ENCODE measurements at regions not wholly inside any gene's neighbourhood (a gene's known extent, or its start where the extent isn't known, plus 50 kb on each side); places are given as distances from the start of the nearest gene placed in this dataset.

DNA sequence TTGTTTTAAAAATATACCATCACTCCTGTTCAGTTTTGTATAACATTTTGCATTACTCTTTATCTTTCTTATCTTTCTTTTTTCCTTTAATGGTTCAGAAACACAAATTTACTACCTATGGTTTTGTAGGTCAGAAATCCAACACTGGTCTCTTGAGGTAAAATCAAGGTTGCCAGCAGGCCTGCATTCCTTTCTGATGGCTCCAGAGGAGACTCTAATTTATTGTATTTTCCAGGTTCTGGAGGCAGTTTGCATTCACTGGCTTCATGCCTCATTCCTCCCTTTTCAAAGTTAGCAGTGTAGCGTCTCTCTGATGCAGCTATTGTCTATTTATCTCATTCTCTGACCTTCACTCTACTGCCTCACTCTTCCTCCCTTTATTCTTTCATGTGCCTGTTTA, 767.4 kb downstream of the SLITRK6 start:
- FAIRE-seq = no peak

- FAIRE-seq = no peak
These were observed 771.2 kb downstream of the SLITRK6 start for GRCh38 chr13:85028035-85028434.

- FAIRE-seq = no peak
These were observed 780.1 kb downstream of the SLITRK6 start for GRCh38 chr13:85019121-85019520.

DNA sequence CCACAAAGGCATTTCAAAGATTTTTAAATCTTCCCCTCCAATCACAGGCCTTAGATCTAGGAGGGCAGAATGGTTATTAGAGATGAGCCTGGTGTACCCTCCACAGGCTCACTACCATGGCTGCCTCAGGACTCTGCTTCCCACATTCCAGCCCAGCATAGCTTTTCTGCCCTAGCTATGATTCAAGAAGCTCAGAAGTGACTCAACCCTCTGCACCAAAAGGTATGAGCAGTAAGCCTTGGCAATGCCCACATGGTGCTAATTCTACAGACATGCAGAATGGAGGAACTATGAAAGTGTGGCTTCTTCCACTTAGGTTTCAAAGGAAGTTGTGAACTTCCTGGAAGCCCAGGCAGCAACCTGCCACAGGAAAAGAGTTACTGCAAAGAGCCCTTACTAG, 786.2 kb downstream of the SLITRK6 start:
- no peak for FAIRE-seq

DNA sequence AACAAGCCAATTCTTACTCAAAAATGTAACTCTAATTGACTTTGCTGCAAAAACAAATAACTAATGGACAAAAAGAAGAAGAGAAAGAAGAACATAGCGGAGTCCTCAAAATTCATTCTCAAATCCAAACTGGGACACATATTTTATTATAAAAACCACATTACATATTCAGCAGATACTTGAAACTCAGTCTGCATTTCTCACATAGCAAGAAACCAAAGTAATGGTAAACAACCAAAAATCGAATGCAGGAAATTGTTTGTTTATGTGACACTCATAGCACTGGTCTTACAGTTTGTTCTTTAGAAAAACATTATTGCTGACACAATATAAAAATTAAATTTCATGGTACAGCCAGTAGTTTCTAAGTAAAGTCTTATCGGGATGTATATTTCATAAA, 789.8 kb downstream of the SLITRK6 start:
- FAIRE-seq = no peak

GRCh38 chr13:84999252-84999651, 800.0 kb downstream of the SLITRK6 start:
- FAIRE-seq = no peak

DNA sequence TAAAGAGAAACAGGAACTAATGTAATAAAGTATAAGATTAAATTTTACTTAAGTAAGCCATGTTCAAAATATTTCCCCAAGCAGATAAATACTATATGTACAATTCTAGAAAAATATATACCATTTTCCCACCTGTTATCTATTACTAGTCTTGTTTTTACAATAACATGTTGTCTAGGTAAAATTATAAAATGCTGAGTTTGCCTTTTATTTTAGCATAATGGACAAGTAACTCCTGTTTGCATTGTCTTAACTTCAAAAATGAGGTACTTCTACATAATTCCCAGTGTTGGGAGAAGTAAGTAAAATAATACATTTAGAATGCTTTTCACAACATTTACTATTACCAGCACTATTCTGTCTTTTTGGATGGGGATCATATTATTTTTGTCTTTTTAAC, 800.5 kb downstream of the SLITRK6 start:
- no peak for FAIRE-seq

DNA sequence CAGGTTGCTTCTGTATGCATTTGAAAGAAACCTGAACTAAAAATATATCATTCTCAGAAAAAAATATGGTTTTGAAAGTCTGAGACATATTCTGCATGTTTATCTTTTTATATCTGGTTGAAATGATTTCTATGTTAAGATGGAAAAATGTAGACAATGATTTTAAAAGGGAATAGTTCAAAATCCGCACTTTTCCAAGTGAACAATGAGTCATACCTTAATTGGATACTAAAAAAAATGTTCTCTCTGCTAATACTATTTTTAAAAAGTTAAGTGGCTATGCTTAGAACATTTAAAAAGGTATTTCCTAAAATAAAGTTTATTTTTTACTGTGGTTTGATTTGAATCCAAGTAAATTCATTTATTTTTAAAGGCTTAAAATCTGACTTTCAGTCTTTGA, 801.4 kb downstream of the SLITRK6 start:
- FAIRE-seq = no peak

- no peak for FAIRE-seq
These were observed 804.6 kb downstream of the SLITRK6 start for GRCh38 chr13:84994582-84994981.

DNA sequence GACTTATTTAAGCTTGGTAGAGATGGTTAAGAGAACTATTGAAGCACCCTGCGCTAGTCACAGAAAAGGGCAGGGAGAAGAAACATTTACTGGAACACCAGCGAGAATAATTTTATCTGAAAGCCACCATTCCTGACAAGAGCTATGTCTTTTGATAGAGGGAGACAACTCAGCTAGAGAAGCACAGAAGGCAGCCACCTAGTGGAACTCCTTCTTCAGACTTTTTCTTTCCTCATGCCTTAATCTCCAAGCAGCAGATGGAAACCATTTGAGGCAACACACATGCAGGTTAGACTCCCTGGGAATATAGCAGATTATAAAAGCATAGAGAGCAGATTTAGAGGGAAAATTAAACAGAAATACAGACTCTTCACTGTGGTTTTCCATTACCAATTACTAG, 813.4 kb downstream of the SLITRK6 start:
- no peak for FAIRE-seq

DNA sequence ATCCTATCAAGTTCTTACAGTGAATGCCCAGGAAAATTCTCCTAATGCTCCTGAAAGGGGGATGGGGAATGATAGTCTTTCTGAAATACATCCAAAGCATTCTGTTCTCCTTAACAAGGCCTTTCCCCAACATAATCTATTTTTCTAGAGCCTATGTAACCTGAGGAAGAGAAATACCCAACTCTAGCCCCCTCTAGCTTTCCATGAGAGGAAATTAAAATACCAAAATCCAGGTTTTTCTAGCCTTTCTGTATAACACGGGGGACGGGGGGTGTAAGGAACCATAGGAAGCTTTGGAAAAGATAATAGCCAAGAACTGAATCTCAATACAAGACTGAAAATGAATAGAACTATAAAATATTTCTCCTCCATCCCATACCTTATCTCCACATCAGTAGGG, 815.9 kb downstream of the SLITRK6 start:
- FAIRE-seq = no peak

DNA sequence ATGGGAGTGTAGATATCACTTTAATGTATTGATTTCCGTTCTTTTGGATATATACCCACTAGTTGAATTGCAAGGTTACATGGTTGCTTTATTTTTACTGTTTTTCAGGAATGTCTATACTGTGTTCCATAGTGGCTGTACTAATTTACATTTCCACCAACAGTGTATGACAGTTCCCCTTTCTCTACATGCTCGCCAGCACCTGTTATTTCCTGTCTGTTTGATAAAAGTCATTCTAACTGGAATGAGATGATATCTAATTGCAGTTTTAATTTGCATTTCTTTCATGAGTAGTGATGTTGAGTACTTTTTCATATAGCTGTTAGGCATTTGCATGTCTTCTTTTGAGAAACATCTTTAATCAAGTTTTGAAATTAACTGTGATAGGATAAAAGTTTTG, 818.6 kb downstream of the SLITRK6 start:
- FAIRE-seq = no peak

DNA sequence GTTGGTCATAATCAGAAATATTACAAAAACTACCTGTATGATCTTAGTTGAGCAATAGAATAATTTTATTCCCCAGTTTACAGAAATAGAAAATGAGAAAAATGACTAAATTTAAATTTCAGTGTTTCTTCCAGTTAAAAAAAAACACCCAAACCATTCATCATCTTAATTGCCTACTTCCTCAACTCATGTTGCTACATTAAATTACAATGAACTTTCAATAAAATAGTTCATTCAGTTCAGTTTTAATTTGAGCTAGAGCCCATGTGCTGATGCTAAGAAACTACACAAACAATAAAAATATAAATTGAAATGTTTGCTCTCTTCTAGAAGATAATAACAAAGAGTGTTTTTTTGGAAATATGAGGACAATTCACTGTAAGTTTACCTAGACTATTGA, 820.4 kb downstream of the SLITRK6 start:
- no peak for FAIRE-seq

- FAIRE-seq = no peak
These were observed 825.6 kb downstream of the SLITRK6 start for GRCh38 chr13:84973661-84974060.

DNA sequence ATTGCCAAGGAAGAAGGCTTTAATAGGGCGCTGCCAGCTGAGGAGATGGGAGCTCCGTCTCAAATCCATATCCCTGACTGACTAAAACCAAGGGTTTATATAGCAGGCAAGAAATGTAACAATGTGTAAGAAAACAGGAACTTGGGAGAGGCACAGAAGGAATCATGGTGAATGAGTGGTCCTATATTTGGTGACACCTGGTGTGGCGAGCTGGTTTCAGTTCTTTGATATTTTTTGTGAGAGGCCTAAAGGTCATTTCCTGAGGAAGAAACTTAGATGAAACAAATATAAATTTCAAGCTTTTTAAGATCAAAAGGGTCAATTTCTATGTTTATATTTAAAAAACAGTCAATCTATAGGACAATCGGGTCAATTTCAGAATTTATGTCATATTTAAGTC, 826.3 kb downstream of the SLITRK6 start:
- no peak for FAIRE-seq

DNA sequence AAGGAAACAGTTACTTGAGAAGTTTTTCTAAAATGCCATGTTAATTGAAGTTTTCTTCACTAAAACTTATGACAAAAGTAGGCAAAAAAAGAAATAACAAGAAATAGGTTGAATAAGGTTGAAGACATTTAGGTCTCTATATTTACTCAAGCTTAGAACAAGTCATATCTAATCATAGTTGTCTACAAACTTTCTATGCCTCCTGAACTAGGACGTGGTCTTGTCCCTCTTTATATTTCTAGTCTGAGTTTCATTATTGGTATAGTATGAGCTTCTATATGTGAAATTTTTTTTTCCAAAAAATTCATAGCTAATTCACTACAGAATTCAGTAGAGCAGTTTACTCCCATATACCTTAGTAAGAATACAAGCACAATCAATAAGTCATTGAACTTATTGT, 836.4 kb downstream of the SLITRK6 start:
- no peak for FAIRE-seq

- FAIRE-seq = no peak
These were observed 837.0 kb downstream of the SLITRK6 start for GRCh38 chr13:84962141-84962750.

GRCh38 chr13:84961023-84961422, 838.2 kb downstream of the SLITRK6 start:
- no peak for FAIRE-seq

GRCh38 chr13:84959818-84960217, 839.4 kb downstream of the SLITRK6 start:
- no peak for FAIRE-seq

DNA sequence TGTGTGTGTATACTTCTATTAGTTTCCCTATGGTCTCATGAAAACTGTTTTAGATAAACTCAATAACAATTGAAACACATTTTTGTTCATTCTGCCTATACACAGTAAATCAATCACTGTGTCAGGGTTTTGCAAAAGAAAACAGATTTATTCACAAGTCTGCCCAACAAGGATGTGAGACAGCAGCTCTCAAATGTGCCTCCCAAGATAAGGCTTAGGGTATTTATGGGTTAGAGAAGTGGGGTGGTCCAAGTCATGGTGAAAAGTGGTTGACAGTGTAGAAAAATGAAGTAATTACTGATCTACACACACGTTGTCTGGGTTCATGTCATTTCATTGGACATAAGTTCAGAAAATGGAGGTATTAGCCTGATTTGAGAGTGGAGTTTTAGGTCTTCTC, 844.6 kb downstream of the SLITRK6 start:
- FAIRE-seq = no peak

- FAIRE-seq = no peak
These were observed 848.1 kb downstream of the SLITRK6 start for GRCh38 chr13:84951128-84951527.

DNA sequence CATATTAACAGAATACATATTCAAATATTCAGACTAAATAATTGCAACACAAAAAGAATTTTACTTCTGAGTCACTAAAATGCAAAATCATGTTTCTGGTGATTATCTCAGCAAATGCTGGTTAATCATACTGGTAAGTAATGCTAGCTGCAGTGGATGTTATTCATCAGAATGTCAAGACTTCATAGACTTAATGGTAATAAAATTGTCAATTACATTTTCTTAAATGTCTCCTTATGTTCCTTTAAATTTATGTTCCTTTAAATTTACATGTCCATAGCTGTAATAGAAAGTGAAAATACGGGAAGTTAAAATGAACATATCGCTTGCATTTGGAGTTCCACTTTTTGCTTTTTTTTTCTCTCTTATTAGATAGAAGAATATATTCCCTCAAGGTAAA, 853.0 kb downstream of the SLITRK6 start:
- FAIRE-seq = no peak

DNA sequence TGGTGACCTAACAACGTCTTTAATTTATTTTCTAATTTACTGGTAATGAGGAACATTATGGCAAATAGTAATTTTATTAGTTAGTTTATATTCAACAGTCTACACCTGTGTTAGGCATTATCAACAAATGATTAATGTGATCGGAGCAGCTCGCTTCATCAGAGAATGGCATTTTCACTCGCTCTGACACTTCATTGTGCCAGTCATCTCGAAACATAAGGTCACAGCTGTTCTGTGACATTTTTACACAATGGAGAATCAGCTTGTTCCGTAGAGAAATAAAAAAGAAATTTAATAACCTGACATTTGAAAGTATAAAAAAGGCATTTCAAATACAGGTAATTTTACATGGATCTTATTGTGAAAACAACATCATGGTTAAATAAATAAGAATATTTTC, 858.4 kb downstream of the SLITRK6 start:
- FAIRE-seq = no peak

DNA sequence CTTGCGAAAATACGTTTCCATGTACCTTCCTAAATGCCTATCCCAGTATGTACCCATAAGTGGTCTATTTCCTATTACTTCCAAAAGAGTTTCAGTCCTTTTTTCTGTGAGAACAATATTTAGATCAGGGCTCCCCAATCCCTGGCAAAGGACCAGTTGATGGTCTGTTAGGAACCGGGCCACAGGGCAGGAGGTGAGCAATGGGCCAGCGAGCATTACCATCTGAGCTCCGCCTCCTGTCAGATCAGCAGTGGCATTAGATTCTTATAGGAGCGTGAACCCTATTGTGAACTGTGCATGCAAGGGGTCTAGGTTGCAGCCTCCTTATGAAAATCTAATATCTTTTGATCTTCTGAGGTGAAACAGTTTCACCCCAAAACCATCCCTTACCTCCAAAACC, 859.1 kb downstream of the SLITRK6 start:
- no peak for FAIRE-seq

DNA sequence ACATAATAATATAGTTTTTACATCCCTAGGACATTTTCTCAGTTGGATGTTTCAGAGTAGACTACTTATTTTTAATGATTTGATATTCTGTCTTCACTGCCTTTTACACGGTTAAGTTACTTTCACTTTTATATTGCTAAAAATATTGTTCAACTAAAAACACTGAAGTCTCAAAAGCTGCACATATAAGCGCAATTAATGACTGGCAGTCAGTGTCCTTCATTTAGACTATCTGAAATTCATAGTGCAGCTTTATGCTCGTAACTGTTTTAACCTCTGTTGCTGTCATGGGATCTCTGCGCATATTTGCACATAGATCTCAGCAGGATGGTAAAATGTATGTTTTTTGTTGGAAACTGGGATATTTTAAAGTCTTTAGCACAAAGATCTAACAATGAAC, 864.3 kb downstream of the SLITRK6 start:
- no peak for FAIRE-seq

GRCh38 chr13:84933797-84934196, 865.4 kb downstream of the SLITRK6 start:
- FAIRE-seq = no peak

Measured in TTC549 (cell line).